HEK293 (cell line): ENCODE measurements at regions not wholly inside any gene's neighbourhood (a gene's known extent, or its start where the extent isn't known, plus 50 kb on each side); places are given as distances from the start of the nearest gene placed in this dataset.

Experiments used
- CTCF ChIA-PET: fragments of 350-600 bp; formaldehyde crosslinking; extraction: SDS; loops from one replicate; lab custom pipeline; 2021; ENCODE audit warnings: antibody characterized with exemption; lab: Yijun Ruan, JAX
- POLR2A ChIA-PET: fragments of 300-600 bp; formaldehyde crosslinking; extraction: SDS; loops from one replicate; lab custom pipeline; 2020; ENCODE audit warnings: antibody characterized with exemption, inconsistent platforms; lab: Yijun Ruan, JAX
- H3K27ac ChIP-seq: fragments of 200-500 bp; sonication (Bioruptor generic); 2 replicates; pipeline ENCODE4 v1.5.1; 2014; ENCODE audit warnings: low read depth, low read length, control low read depth, inconsistent platforms; ENCODE audit errors: extremely low read depth
- H3K36me3 ChIP-seq, 2 experiments: fragments of 200-500 bp in 1 of 2; sonication (Bioruptor generic) in 1 of 2; 1 replicate in 1 of 2; 2 replicates in 1 of 2; pipeline ENCODE4 v1.5.1; 2014 to 2017; ENCODE audit warnings: inconsistent platforms in 2 of 2, low read length in 2 of 2; ENCODE audit not compliant: control insufficient read depth in 2 of 2, insufficient read depth in 1 of 2
- H3K4me1 ChIP-seq: fragments of 200-500 bp; sonication (Bioruptor generic); 2 replicates; pipeline ENCODE4 v1.5.1; 2014; ENCODE audit warnings: mild to moderate bottlenecking, low read length, inconsistent platforms; ENCODE audit not compliant: control insufficient read depth, insufficient read depth
- H3K4me3 ChIP-seq: 2 replicates; pipeline ENCODE4 v1.5.1; 2011; ENCODE audit warnings: low read depth, mild to moderate bottlenecking, control low read depth, low read length, moderate library complexity
- H3K9me3 ChIP-seq: fragments of 200-500 bp; sonication (Bioruptor generic); 2 replicates; pipeline ENCODE4 v1.5.1; 2014; ENCODE audit warnings: low read depth, low read length, inconsistent platforms; ENCODE audit not compliant: control insufficient read depth, insufficient read depth
- HIC1 ChIP-seq: fragments of 450-650 bp; formaldehyde crosslinking; IDR thresholded peaks from 2 replicates; pipeline ENCODE4 v1.5.1; 2016; ENCODE audit warnings: missing biosample characterization, missing genetic modification characterization
- KLF16 ChIP-seq: fragments of 450-650 bp; formaldehyde crosslinking; IDR thresholded peaks from 2 replicates; pipeline ENCODE4 v1.5.1; 2017; ENCODE audit warnings: missing biosample characterization, missing genetic modification characterization
- MYNN ChIP-seq: fragments of 450-650 bp; formaldehyde crosslinking; IDR thresholded peaks from 2 replicates; pipeline ENCODE4 v1.5.1; 2016; ENCODE audit warnings: missing biosample characterization, missing genetic modification characterization, borderline replicate concordance
- OVOL3 ChIP-seq: fragments of 450-650 bp; formaldehyde crosslinking; IDR thresholded peaks from 2 replicates; pipeline ENCODE4 v1.5.1; 2016; ENCODE audit warnings: missing biosample characterization, missing genetic modification characterization
- SP7 ChIP-seq: fragments of 450-650 bp; formaldehyde crosslinking; IDR thresholded peaks from 2 replicates; pipeline ENCODE4 v1.5.1; 2016; ENCODE audit warnings: missing biosample characterization, missing genetic modification characterization
- TCF7L2 ChIP-seq: IDR thresholded peaks from 2 replicates; pipeline ENCODE4 v1.6.1; 2011; ENCODE audit warnings: low read depth, mild to moderate bottlenecking, inconsistent platforms, low read length, moderate library complexity, borderline replicate concordance
- ZBTB7A ChIP-seq: fragments of 450-650 bp; formaldehyde crosslinking; IDR thresholded peaks from 2 replicates; pipeline ENCODE4 v1.5.1; 2016; ENCODE audit warnings: low read depth, missing biosample characterization, missing genetic modification characterization
- ZEB2 ChIP-seq: fragments of 450-650 bp; formaldehyde crosslinking; IDR thresholded peaks from 2 replicates; pipeline ENCODE4 v1.5.1; 2016; ENCODE audit warnings: missing biosample characterization, missing genetic modification characterization
- ZIC2 ChIP-seq: fragments of 450-650 bp; formaldehyde crosslinking; IDR thresholded peaks from 2 replicates; pipeline ENCODE4 v1.5.1; 2016; ENCODE audit warnings: missing biosample characterization, missing genetic modification characterization
- ZNF223 ChIP-seq: fragments of 450-650 bp; formaldehyde crosslinking; IDR thresholded peaks from 2 replicates; pipeline ENCODE4 v1.5.1; 2016; ENCODE audit warnings: missing biosample characterization, missing genetic modification characterization
- ZNF280C ChIP-seq: fragments of 450-650 bp; formaldehyde crosslinking; IDR thresholded peaks from 2 replicates; pipeline ENCODE4 v1.5.1; 2016; ENCODE audit warnings: missing biosample characterization, missing genetic modification characterization
- ZNF548 ChIP-seq: fragments of 450-650 bp; formaldehyde crosslinking; IDR thresholded peaks from 2 replicates; pipeline ENCODE4 v1.5.1; 2016; ENCODE audit warnings: missing biosample characterization, missing genetic modification characterization
- ZNF585B ChIP-seq: fragments of 450-650 bp; formaldehyde crosslinking; IDR thresholded peaks from 2 replicates; pipeline ENCODE4 v1.5.1; 2016; ENCODE audit warnings: missing biosample characterization, missing genetic modification characterization
- ZNF677 ChIP-seq: fragments of 450-650 bp; IDR thresholded peaks from 2 replicates; pipeline ENCODE4 v1.5.0; 2018; ENCODE audit warnings: missing biosample characterization, mild to moderate bottlenecking, missing genetic modification characterization, moderate library complexity
- ZNF692 ChIP-seq: fragments of 450-650 bp; formaldehyde crosslinking; IDR thresholded peaks from 2 replicates; pipeline ENCODE4 v1.5.1; 2016; ENCODE audit warnings: missing biosample characterization, missing genetic modification characterization
- ZNF76 ChIP-seq: fragments of 450-650 bp; formaldehyde crosslinking; IDR thresholded peaks from 2 replicates; pipeline ENCODE4; 2016; ENCODE audit warnings: low read depth, missing biosample characterization, missing genetic modification characterization, borderline replicate concordance
- ZNF776 ChIP-seq: fragments of 450-650 bp; formaldehyde crosslinking; IDR thresholded peaks from 2 replicates; pipeline ENCODE4 v1.5.0; 2017; ENCODE audit warnings: missing biosample characterization, missing genetic modification characterization, borderline replicate concordance
- ZSCAN16 ChIP-seq: fragments of 450-650 bp; formaldehyde crosslinking; IDR thresholded peaks from 2 replicates; pipeline ENCODE4 v1.5.1; 2016; ENCODE audit warnings: missing biosample characterization, missing genetic modification characterization
- TF ChIP-seq, protein P1 (sequence below): fragments of 450-650 bp; formaldehyde crosslinking; IDR thresholded peaks from 2 replicates; pipeline ENCODE4 v1.5.1; 2017; ENCODE audit warnings: missing biosample characterization, missing genetic modification characterization
- TF ChIP-seq, protein P2 (sequence below): fragments of 450-650 bp; formaldehyde crosslinking; conservative IDR thresholded peaks from 2 replicates; pipeline ENCODE4 v1.5.1; 2016; ENCODE audit warnings: low read depth, missing biosample characterization, missing genetic modification characterization

- TF ChIP-seq SP7 (tag by site-specific recombination), result no peak
- TF ChIP-seq ZEB2 (tag by site-specific recombination), result no peak
- no peak for TF ChIP-seq HIC1 (tag by site-specific recombination)
- TF ChIP-seq ZNF76, result no peak
- no peak for TF ChIP-seq ZNF776
- TF ChIP-seq ZIC2 (tag by site-specific recombination), result no peak
- no peak for TF ChIP-seq TCF7L2
- no peak for TF ChIP-seq ZNF280C (tag by site-specific recombination)
- no peak for TF ChIP-seq ZSCAN16 (tag by site-specific recombination)
- TF ChIP-seq ZNF692 (tag by site-specific recombination), result no peak
- TF ChIP-seq ZBTB7A (tag by site-specific recombination), result no peak
- no peak for TF ChIP-seq OVOL3 (tag by site-specific recombination)
- TF ChIP-seq ZNF677 (tag by site-specific recombination), result no peak
- TF ChIP-seq ZNF585B, result no peak
- TF ChIP-seq ZNF548, result no peak
- TF ChIP-seq, protein P1, sequence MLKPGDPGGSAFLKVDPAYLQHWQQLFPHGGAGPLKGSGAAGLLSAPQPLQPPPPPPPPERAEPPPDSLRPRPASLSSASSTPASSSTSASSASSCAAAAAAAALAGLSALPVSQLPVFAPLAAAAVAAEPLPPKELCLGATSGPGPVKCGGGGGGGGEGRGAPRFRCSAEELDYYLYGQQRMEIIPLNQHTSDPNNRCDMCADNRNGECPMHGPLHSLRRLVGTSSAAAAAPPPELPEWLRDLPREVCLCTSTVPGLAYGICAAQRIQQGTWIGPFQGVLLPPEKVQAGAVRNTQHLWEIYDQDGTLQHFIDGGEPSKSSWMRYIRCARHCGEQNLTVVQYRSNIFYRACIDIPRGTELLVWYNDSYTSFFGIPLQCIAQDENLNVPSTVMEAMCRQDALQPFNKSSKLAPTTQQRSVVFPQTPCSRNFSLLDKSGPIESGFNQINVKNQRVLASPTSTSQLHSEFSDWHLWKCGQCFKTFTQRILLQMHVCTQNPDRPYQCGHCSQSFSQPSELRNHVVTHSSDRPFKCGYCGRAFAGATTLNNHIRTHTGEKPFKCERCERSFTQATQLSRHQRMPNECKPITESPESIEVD (tag by site-specific recombination), result no peak
- TF ChIP-seq KLF16 (tag by site-specific recombination), result no peak
- TF ChIP-seq, protein P2, sequence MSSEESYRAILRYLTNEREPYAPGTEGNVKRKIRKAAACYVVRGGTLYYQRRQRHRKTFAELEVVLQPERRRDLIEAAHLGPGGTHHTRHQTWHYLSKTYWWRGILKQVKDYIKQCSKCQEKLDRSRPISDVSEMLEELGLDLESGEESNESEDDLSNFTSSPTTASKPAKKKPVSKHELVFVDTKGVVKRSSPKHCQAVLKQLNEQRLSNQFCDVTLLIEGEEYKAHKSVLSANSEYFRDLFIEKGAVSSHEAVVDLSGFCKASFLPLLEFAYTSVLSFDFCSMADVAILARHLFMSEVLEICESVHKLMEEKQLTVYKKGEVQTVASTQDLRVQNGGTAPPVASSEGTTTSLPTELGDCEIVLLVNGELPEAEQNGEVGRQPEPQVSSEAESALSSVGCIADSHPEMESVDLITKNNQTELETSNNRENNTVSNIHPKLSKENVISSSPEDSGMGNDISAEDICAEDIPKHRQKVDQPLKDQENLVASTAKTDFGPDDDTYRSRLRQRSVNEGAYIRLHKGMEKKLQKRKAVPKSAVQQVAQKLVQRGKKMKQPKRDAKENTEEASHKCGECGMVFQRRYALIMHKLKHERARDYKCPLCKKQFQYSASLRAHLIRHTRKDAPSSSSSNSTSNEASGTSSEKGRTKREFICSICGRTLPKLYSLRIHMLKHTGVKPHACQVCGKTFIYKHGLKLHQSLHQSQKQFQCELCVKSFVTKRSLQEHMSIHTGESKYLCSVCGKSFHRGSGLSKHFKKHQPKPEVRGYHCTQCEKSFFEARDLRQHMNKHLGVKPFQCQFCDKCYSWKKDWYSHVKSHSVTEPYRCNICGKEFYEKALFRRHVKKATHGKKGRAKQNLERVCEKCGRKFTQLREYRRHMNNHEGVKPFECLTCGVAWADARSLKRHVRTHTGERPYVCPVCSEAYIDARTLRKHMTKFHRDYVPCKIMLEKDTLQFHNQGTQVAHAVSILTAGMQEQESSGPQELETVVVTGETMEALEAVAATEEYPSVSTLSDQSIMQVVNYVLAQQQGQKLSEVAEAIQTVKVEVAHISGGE (tag by site-specific recombination), result no peak
- TF ChIP-seq ZNF223 (tag by site-specific recombination), result no peak
- no peak for TF ChIP-seq MYNN (tag by site-specific recombination)
- H3K9me3 ChIP-seq, result no peaks in the 10 kb centered on the region
- H3K4me3 ChIP-seq, result no peak overlapping the region
- no peak overlapping the region for H3K27ac ChIP-seq
- H3K4me1 ChIP-seq, result peaks cover 12% of the 10 kb centered on the region; the same call in 1 of the 2 replicates
- ChIA-PET POLR2A (interaction anchor here (0.8 kb wide), 1 partner anchor 346 kb away, joined by 4 read pairs; no protein-coding TSS in a partner anchor), CTCF (interaction anchor here (0.6 to 1.6 kb wide), 4 partner anchors 10 to 283 kb away, joined by 3 to 5 read pairs (median 3); no protein-coding TSS in a partner anchor)
- H3K36me3 ChIP-seq, result no peaks in the 10 kb centered on the region
These were observed 223.7 kb upstream of the ADAMTS5 start for GRCh38 chr21:27190601-27191000.
